Effector CD4-positive, alpha-beta T cell (primary cell): ENCODE measurements at regions not wholly inside any gene's neighbourhood (a gene's known extent, or its start where the extent isn't known, plus 50 kb on each side); places are given as distances from the start of the nearest gene placed in this dataset.

Experiments
- DNase-seq: peaks from one replicate; pipeline ENCODE4 v3.0.0-alpha.2; 2020

- no peak for DNase-seq
Observed at GRCh38 chr20:4509825-4510522, 176.3 kb upstream of the PRNP start.

GRCh38 chr20:4508773-4509172, 177.5 kb upstream of the PRNP start:
- DNase-seq = no peak

GRCh38 chr20:4507288-4507719, 179.0 kb upstream of the PRNP start:
- DNase-seq = no peak

GRCh38 chr20:4504814-4505213, 181.4 kb upstream of the PRNP start:
- no peak for DNase-seq

- DNase-seq = no peak
Observed at GRCh38 chr20:4502756-4503155, 183.5 kb upstream of the PRNP start.

- no peak for DNase-seq
Observed at GRCh38 chr20:4493386-4493785, 192.9 kb upstream of the PRNP start.

- DNase-seq = no peak
Observed at GRCh38 chr20:4491643-4492042, 194.6 kb upstream of the PRNP start.

- DNase-seq = no peak
Observed at GRCh38 chr20:4490606-4491280, 195.5 kb upstream of the PRNP start.

- DNase-seq = no peak
Observed at GRCh38 chr20:4490045-4490444, 196.2 kb upstream of the PRNP start.

- DNase-seq = no peak
Observed at GRCh38 chr20:4488407-4489339, 197.6 kb upstream of the PRNP start.

- no peak for DNase-seq
Observed at GRCh38 chr20:4484379-4484997, 201.8 kb upstream of the PRNP start.

- DNase-seq = no peak
Observed at GRCh38 chr20:4483961-4484360, 202.3 kb upstream of the PRNP start.

GRCh38 chr20:4483486-4483885, 202.8 kb upstream of the PRNP start:
- DNase-seq = no peak

- no peak for DNase-seq
Observed at GRCh38 chr20:4480104-4480503, 206.2 kb upstream of the PRNP start.

GRCh38 chr20:4476903-4477500, 209.3 kb upstream of the PRNP start:
- no peak for DNase-seq

- no peak for DNase-seq
Observed at GRCh38 chr20:4472906-4473305, 213.3 kb upstream of the PRNP start.

- DNase-seq = no peak
Observed at GRCh38 chr20:4471221-4471620, 215.0 kb upstream of the PRNP start.

- no peak for DNase-seq
Observed at GRCh38 chr20:4470375-4470774, 215.9 kb upstream of the PRNP start.

- no peak for DNase-seq
Observed at GRCh38 chr20:4469910-4470309, 216.3 kb upstream of the PRNP start.

GRCh38 chr20:4468114-4468513, 218.1 kb upstream of the PRNP start:
- DNase-seq = no peak

- no peak for DNase-seq
Observed at GRCh38 chr20:4465855-4466545, 216.9 kb upstream of the ADRA1D start.

GRCh38 chr20:4465212-4465611, 216.1 kb upstream of the ADRA1D start:
- no peak for DNase-seq
